ENCODE measurements at regions not wholly inside any gene's neighbourhood (a gene's known extent, or its start where the extent isn't known, plus 50 kb on each side); places are given as distances from the start of the nearest gene placed in this dataset.

DNA sequence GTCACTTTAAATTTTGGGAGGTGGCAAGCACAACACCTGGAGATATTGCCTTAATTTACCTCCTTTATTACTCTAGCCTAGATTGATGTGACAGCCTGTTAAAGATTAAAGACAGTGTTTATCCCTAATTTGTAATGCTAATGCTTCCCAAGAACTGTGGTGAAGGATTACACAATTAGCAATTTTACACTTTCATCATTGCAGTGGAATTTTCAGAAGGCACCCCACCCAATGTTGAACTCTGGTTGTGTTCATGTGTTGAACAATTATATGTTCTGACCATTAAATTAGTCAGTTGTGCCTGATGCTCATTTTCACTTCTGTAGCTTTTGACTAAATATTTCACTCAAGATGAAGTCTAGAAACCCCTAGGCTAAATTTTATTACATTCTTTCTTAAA is 317.1 kb upstream of the CWC22 start:
- in situ Hi-C loops (cut with MboI; ENCODE audit: low sequenced_read_pairs) = no loop called here

DNA sequence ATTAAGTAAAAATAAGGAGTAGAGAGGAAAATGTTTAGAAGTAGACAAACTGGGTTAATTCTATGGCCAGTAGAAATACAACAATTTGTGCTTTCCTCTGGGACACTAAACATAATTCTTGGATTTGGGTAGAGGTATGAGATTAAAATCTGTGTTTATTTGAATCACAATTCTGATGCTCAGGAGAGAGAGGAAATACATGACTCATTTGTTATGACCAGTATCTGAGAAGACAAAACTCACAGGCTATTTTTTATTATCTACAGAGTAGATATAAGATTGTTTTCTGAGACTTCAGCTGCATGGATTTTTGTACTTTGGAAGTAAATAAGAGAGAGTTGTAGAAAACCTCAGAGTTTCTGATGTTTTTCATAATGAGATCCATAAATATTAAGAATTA is 315.7 kb upstream of the CWC22 start:
- in situ Hi-C loops (cut with MboI; ENCODE audit: low sequenced_read_pairs) = no loop called here

DNA sequence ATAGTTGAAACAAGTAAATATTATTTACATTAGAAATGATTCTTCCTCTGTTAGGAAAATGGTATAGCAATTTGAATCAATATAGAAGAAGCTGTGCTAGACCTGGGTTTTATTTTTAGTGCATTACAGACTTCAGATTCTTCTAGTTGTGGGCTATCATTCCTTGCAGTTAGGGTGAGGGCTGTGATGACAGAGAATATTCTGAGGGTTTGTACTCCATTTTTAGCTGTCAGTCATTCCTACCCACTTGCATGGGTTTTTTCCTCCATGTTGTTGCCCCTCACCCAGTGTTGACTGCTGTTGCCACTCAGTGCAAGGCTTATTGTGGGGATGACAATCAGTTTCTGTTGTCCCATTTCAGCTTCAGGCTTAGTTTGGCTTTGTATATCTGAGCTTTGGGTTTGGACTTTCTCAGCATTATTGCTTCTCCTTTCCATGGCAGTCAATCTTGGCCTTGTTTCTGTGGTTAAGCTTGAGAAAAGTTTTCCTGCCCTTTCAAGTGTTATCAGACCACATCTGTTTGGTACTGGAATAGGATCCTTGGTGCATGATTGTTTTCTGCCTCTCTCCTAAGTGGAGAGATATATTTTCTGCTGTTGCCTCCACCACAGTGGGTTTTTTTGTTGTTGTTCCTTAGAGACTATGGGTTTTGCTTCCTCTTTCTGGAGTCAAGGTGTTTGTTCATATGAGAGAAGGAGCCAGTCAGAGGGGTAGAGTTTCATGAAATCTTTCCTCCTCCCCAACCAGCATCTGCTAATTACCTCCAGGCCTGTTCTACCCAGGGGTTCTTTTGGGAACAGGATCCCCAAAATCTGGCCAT is 312.7 kb upstream of the CWC22 start:
- in situ Hi-C loops (cut with MboI; ENCODE audit: low sequenced_read_pairs) = no loop called here

DNA sequence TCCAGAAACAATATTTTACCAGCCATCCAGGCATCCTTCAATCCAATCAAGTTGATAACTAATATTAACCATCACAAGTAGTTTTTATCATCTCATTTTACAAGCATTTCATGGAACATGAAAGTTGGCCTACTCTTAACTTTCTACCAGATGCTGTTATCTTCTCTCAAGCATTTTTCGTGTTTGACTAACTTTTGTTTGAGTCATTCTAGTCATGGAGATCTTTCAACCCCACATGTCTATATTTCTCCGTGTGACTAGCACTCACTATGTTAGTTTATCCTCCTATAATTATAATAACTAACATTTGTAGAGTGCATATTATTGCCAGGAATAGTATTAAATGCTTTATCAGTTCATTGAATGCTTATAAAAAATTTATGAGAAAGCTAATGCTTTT is 307.0 kb upstream of the CWC22 start:
- in situ Hi-C loops (cut with MboI; ENCODE audit: low sequenced_read_pairs) = no loop called here

DNA sequence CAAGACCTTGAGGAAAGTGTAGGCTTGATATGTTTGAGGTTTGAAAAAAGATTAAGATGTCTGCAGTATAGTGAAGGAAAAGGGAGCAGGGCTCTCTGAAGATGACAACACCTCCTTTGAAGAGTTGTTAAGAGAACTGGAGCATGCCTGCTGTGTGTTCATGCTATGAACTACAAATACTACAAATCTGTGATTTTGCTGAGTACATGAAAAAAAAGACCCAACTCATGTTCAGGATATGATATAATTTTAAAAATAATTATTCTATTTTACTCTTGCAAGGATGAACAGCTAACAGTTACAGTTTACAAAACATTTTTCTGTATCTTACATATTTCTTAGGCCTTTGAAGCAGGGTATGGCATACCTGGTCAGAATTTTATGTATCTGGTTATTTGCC is 305.4 kb upstream of the CWC22 start:
- in situ Hi-C loops (cut with MboI; ENCODE audit: low sequenced_read_pairs) = no loop called here

DNA sequence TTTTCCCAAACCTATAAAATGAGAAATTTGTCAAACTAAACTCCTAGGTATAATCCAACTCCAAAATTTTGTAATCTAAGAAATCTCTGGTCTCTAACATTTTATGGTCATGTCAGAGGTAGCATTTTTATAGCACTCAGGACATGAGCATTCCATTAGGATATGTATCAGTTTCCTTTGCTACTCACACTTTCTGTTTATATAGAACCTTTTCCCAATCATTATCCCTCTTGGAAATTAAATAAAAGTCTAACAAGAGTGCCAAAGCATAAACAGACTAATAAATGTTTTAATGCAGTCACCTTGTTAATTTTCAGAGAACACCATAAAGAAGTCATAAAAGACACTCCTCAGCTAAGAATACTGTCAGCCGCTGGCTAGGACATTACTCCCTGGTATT is 300.0 kb upstream of the CWC22 start:
- in situ Hi-C loops (cut with MboI; ENCODE audit: low sequenced_read_pairs) = no loop called here

DNA sequence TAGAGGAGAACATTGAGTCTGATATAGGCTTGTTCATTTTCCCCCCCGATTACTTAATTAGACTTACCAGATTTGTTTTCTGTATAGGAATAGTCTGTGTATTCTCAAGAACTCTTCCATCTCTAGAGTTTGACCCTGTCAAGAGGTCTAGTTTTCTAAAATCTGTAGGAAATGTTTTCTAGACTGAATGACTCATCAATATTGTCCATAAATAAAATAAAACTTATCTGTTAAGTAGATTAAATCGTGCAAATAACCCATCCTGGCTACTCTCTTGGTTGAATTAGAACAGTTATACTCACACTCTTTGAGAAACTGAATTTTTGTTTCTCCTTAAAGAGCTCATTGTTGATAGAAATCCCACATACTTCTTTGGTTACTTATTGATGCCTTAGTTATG is 299.2 kb upstream of the CWC22 start:
- in situ Hi-C loops (cut with MboI; ENCODE audit: low sequenced_read_pairs) = no loop called here

DNA sequence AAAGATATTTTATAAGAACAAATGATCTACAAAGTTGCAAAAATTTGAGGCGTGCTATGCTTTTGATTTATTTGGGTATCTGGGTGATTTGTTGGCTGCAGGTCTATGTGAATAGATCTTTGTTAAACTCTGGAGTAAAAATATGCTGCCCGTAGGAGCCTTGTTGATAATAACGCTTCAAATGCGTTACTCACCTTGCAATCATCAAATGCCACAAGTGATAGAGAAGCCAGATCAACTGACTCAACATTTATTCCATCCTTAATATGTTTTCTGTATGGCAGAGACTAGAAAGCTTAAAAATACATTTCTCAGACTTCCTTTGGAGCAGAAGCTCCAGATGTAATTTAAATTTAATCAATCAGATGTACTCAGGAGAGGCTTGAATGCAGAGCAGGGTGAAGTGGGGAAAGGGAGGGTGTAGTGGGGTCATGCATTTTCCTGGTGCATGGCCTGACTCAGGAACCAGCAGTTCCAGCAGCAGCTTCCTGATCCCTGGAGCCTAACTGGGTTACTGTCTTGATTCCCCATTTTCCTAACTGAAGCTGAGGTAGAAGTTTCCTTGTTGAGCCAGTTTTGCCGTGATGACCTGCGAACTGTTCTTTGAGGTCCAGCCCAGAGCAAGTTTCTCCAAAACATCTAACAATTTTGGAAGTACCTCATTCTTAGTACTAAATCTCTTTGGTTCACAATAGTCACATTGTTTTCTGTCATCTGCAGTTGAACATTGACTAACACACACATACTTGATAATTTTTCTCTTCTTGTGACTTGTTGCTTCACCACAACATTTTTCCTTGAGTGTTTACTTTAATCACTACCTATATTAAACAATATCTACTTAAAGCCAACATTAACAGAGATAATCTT is 284.7 kb upstream of the CWC22 start:
- in situ Hi-C loops (cut with MboI; ENCODE audit: low sequenced_read_pairs) = no loop called here

DNA sequence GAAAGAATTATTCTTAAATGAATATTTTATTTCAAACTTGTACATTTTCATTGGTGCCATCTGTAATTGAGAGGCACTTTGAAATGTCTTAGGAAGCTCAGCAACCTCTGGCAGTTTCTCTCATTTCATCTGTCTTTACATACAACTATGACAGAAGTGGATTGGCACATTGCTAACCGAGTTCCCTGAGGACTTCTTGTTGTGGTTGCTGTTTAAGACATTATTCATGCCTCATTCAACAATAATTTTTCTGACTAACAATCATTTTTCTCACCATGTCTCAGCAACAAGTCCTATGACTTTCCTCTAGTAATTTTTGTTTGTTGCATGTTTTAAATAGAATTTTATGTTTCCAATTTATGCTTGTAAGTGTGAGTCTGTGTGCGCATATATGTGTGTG is 284.0 kb upstream of the CWC22 start:
- in situ Hi-C loops (cut with MboI; ENCODE audit: low sequenced_read_pairs) = no loop called here

DNA sequence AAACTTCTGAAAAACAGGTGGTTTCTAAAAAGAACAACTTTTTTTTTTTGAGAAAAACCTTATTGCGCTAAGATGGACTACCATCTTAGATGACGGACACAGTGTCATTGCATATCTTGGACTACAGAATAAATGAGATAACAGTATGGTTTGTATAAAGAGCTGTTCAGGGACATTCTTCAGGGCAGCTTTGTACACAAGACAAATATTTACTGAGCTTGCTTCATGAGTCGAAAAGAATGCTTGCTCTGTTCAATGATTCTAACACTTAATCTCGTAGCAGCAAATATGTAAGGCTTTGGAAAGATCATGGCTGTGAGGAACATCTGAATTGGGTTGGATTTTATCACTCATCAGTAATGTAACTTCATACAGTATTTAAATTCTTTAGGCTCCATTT is 282.5 kb upstream of the CWC22 start:
- in situ Hi-C loops (cut with MboI; ENCODE audit: low sequenced_read_pairs) = no loop called here

DNA sequence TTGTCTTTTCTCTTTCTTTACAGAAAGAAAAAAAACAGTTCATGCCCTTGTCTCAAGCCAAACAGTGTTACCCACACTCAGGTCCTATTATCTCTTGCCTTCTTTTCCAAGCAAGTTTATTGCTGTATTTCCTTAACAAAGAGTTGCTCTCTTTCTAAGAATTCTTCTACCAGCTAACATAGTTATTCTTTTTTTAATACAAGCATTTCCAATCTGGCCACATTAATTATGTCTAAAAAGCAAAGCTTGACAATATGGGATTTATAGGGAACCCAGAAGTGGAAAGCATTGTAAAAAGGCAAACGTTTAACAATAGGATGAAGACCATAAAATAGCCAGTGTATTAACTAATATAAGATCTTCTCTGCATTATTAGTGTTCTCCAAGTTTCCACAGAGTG is 272.5 kb upstream of the CWC22 start:
- in situ Hi-C loops (cut with MboI; ENCODE audit: low sequenced_read_pairs) = no loop called here

DNA sequence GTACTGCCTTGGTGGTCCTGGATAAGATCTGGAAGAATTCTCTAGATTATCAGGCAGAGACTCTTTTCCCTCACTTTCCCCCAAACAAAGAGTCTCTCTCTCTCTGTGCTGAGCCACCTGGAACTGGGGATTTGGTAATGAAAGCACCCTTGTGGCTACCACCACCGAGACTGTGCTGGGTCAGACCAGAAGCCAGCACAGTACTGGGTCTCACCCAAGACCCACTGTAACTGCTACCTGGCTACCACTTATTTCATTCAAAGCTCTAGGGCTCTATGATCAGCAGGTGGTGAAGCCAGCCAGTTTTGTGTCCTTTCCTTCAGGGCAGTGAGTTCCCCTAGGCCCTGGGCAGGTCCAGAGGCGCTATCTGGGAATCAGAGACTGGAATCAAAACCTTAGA is 269.6 kb upstream of the CWC22 start:
- in situ Hi-C loops (cut with MboI; ENCODE audit: low sequenced_read_pairs) = no loop called here

DNA sequence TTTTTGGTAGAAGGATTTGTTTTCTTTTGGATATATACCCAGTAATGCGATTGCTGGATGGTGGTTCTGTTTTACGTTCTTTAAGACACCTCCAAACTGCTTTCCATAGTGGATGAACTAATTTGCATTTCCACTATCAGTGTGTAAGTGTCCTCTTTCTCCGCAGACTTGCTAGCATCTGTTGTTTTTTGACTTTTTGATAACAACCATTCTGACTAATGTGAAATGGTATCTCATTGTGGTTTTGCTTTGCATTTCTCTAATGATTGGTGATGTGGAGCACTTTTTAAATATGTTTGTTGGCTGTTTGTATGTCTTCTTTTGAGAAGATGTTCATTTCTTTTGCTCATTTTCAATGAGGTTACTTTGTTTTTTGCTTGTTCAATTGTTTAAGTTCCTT is 260.9 kb upstream of the CWC22 start:
- in situ Hi-C loops (cut with MboI; ENCODE audit: low sequenced_read_pairs) = no loop called here

DNA sequence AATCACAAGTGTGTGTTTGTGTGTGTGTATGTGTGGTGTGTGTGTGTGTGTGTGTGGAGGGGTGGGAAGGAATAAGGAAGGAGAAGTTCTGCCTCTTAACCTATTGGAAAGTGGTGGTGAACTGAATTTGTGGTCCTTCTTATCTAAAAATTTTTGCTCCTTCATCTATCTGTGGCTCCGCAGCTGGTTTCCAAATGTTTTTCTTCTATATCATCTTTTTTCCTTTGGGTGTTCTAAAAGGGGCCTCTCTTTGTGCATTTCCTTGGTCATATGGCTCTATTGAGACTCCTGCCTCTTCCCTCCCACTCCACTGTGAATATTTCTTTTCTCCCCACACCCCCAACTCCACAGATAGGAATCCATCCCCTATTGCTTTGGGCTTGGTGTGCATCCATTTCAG is 254.9 kb upstream of the CWC22 start:
- in situ Hi-C loops (cut with MboI; ENCODE audit: low sequenced_read_pairs) = no loop called here

DNA sequence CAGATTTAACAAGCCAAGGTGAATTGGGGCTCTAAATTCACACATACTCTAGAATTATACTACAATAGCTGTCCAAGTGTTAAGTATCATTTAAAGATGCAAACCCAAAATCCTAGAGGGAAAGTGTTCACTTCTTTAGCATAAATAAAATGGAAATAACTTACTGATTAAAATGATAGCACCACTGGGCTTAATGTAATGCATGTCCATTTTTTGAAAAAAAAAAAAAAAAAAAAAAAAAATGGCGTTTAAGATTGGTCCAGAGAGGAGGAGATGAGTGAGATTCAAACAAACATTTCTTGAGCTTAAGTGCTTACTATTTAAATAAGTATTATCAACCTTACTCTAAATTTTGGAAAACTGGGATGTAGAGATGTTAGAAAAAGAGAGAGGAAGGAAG is 251.5 kb upstream of the CWC22 start:
- in situ Hi-C loops (cut with MboI; ENCODE audit: low sequenced_read_pairs) = no loop called here

DNA sequence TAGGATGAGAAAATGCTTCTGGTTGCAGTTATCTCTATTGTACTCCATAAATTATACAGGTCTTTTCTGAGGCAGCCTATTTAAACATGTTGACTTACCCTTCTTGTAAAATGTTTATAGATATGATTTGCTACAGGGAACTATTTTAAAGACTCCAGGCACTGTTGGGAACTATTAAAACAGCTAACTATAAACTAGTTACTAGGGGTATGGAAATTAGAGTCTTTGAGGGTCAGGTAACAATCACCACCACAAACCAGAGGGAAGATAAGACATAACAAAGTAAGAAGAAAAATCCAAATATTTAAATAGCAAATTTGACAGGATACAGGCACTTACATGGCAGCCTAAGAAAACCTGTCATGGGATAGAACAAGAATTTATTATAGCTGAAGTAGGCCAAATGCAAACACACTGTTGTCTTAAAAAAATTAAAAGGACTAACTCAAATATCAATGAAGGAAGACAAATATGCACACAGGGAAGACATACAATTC is 251.0 kb upstream of the CWC22 start:
- in situ Hi-C loops (cut with MboI; ENCODE audit: low sequenced_read_pairs) = no loop called here

DNA sequence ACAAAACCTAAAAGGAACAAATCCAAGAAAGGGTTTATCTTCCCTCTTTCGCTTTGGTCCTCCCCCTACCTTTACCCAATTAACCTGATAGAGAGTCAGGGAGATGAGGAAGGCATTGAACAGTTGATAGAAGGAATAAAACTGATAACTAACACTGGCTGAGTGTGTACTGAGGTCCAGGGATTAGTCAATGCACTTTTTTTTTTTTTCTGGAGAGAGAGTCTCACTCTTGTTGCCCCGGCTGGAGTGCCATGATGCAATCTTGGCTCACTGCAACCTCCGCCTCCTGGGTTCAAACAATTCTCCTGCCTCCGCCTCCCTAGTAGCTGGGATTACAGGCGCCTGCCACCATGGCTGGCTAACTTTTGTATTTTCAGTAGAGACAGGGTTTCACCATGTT is 250.2 kb upstream of the CWC22 start:
- in situ Hi-C loops (cut with MboI; ENCODE audit: low sequenced_read_pairs) = no loop called here

DNA sequence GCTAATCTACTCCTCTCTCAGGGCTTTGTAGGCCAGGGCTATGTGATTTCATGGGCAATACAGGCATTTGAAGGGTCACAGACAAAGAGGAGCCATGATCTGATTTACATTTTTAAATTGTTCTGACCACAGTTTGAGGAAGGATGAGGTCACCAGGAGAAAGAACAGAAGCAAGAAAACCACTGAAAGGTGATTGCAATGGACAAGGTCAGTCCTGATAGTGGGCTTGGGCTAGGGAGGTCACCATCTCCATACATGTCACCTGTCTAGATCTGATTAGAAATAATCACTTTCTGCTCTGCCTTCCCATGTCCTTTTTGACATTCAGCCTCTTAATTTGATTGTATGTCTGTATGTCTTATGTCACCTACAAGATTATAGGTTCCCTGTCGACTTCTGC is 248.9 kb upstream of the CWC22 start:
- in situ Hi-C loops (cut with MboI; ENCODE audit: low sequenced_read_pairs) = no loop called here

DNA sequence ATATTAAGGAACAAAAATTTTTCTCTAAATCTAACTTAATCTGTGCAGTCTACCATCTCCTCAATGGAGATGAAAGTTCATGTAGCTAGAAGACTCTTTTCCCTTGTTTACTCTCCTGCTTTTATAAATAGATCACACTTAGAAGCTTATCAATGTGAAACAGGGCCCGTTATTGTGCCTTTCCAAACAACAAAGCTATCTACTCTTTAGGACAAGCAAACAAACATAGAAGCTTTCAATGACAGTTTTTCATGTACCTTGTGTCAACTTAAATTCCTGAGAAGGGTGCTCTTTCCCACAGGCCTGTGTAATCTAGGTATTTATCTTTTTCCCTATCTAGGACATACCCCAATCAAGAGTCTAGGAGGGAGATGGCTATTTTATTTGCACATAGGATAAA is 247.8 kb upstream of the CWC22 start:
- in situ Hi-C loops (cut with MboI; ENCODE audit: low sequenced_read_pairs) = no loop called here

DNA sequence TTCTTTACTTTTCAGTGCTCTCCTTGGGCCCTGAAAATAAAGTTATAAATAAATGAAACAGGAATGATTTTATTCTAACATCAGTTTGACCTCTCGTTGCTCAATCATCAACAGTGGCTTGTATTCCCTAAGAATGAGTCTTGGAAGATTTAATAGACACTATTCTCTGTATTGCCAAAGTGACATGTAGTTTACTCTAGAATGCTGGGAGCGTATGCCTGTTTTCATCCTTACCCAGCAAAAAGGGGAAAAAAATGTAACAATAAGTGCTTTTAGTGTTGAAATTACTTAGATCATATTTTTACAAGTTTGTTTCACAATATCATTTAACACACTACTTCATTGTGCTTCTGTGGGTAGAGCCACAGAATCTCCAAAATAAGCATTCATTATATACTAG is 240.6 kb upstream of the CWC22 start:
- in situ Hi-C loops (cut with MboI; ENCODE audit: low sequenced_read_pairs) = no loop called here

DNA sequence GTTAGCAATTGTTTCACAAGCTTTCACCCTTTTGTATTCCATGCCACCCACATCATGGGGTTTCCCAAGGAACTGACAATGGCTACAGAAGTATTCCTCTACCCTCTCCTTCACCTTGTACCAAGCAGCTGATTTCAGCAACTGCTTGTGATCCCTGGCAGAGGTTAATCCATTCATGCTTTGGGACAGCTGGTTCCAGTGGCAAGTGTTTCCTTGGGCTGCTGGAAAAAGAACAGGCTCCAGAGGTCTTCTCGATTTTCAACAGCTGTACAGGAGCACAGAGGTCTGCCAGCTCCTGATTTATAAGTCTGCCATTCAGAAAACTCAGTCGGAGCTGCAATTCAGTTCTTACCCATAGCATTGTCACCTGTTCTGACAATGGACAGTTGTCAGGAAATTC is 239.2 kb upstream of the CWC22 start:
- in situ Hi-C loops (cut with MboI; ENCODE audit: low sequenced_read_pairs) = no loop called here

DNA sequence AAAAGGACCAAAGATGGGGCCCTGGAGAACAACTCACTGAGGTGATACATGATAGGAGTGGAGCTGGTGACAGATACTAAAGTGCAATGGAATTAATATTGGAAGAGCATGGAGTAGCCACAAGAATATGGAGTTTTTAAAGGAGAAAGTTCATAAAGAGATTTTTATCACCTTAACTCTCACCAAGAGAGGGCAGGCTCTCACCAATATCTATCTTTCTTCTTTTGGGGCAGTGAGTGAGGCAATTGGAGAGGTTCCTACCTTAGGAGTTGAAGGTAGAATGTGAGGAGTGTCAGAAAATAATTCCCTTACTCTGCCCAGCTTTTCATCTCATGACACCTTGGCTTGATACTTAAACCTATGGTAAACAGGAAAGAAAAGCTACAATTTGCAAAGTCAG is 233.7 kb upstream of the CWC22 start:
- in situ Hi-C loops (cut with MboI; ENCODE audit: low sequenced_read_pairs) = no loop called here
